Posterior vena cava (tissue), 2 donors: ENCODE measurements at regions not wholly inside any gene's neighbourhood (a gene's known extent, or its start where the extent isn't known, plus 50 kb on each side); places are given as distances from the start of the nearest gene placed in this dataset.
"Not testable (repeated sequence)": the region's sequence is repeated elsewhere in the genome, so short reads cannot be mapped to it uniquely, and the experiment has no call there.

Experiments
- DNase-seq: peaks from one replicate; pipeline ENCODE4 v3.0.0-alpha.2; 2020; ENCODE audit warnings: low spot score
- intact Hi-C, 2 donors: fragments of 100-400 bp; cut with DNase I; formaldehyde crosslinking; loops; one replicate each; pipeline versions ENCODE4 v1.14.1 to v1.14.2; 2022 to 2023
- donor health status: DM: yes; HTN: yes; CAD: no.
- donor health status: DM: yes; HTN: yes; CAD: no.

DNA sequence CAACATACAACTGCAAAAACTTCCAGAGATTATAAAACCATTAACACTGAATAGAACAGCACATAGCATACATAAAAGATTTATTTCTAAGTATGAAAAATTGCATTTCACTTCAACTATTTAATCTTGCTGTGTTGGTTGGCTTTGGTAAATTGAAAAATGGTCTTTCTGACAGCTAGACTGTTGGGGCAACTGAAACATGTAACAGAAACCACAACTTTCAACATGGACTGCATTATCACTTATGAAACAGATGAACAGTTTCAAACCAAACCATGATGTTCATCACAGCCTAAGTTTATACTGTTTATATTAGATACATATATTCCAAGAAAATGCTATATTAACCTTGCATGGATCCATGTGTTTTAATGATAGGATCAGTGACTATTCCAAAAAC, 324.1 kb upstream of the PCDH9 start:
- intact Hi-C loops: no loop called here
- DNase-seq: no peak

DNA sequence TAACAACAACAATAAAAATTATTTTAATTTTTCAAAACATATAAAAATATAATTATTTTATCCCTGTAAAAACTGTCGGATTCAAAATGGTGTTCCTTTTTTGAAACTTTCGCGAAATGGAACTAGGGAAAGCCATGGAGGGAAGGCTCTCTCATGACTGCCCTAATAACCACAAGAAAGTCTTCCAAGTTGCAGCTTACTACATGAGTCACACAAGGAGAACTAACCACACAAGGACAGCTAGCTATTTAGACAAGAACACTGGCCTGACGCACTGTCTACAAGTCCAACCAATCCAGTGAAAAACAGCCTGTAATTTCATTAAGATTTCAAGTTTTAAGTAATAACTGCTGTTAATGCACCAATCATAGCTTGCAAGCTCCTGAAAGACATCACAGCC, 319.2 kb upstream of the PCDH9 start:
- intact Hi-C loops: no loop called here
- no peak for DNase-seq

DNA sequence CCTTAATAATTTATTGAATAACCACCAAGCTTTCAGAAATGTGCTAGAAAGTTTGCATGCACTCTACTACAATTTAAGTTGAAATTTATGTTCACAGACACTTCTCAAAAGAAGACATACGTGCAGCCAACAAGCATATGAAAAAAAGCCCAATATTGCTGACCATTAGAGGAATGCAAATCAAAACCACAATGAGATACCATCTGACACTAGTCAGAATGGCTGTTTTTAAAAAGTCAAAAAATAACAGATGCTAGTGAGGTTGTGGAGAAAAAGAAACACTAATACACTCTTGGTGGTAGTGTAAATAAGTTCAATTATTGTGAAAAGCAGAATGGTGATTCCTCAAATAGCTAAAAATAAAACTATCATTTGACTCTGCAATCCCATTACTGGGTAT, 308.8 kb upstream of the PCDH9 start:
- intact Hi-C loops: no loop called here
- no peak for DNase-seq

DNA sequence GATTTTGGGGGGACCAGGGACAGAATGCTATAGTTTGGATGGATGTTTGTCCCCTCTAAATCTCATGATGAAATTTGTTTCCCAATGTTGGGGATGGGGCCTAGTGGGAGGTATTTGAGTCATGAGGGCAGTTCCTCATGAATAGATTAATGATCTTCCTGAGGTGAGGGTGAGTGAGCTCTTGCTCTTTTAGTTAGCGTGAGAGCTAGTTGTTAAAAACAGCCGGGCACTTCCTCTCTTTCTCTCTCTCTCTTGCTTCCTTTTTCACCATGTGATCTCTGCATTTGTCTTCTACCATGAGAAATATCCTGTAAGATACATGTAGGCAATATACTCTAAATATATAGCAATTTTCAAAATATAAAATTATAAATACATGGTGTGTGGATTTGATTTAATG, 290.8 kb upstream of the PCDH9 start:
- no peak for DNase-seq
- intact Hi-C loops: no loop called here

DNA sequence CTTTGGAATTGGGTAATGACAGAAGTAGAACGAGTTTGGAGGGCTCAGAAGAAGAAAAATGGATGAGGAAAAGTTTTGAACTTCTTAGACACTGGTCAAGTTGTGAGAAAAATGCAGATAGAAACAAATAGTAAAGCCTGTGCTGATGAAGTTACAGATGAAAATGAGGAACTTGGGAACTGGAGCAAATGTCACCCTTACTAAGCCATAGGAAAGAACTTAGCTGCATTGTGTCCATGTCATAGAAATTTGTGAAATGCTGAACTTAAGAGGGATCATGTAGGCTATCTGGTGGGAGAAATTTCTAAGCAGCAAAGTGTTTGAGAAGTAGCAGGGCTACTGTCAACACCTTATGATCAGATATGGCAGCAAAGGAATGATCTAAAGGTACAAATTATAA, 289.2 kb upstream of the PCDH9 start:
- intact Hi-C loops: no loop called here
- DNase-seq: no peak

DNA sequence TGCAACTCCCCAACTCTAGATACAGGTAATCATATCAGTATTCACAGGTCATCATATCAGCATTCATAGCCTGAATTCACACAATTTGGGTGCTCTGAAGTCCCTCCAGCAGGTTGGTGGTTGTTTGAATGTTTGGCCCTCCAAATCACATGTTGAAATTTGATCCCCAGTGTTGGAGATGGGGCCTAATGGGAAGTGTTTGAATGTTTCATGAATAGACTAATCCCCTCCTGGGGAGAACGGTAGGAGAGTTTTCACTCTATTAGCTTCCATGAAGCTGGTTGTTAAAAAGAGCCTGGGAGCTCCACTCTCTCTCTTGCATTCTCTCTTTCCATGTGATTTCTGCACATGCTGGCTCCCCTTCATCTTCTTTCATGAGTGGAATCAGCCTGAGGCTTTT, 288.6 kb upstream of the PCDH9 start:
- no peak for DNase-seq
- intact Hi-C loops: no loop called here

DNA sequence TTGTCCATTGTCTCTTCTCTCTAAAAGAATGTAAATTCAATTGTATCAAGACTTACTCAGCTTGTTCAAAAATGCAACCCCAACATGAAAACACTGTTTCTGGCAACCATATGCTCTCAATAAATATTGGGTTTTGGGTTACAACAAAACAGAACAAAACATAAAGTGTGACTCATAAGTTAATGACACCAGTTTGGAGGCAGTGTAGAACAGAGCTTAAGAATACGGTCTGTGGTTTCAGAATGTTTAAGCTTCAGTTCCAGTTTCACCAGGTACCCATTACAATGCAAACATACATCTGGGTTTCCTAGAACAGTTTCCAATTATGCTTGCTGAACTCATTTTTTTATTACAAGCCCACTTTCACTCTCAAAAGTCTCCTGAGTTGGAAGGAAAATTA, 285.8 kb upstream of the PCDH9 start:
- intact Hi-C loops: no loop called here
- DNase-seq: no peak

DNA sequence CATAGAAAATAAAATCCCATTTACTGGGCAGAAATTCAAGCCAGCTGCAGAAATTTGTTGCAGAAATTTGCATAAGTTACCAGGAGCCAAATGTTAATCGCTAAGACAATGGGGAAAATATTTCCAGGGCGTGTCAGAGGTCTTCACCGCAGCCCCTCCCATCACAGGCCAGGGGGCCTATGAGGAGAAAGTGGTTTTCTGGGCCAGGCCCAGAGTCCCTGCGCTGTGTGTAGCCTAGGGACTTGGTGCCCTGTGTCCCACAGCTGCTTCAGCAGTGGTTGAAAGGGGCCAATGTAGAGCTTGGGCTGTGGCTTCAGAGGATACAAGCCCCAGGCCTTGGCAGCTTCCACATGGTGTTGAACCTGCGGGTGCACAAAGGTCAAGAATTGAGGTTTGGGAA, 278.9 kb upstream of the PCDH9 start:
- intact Hi-C loops: no loop called here
- no peak for DNase-seq

DNA sequence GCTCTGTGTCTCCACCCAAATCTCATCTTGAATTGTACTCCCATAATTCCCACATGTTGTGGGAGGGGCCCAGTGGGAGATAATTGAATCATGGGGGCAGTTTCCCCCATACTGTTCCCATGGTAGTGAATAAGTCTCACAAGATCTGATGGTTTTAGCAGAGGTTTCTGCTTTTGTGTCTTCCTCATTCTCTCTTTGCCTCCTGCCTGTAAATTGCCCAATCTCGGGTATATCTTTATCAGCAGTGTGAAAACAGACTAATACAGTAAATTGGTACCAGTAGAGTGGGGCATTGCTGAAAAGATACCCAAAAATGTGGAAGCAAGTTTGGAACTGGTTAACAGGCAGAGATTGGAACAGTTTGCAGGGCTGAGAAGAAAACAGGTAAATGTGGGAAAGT, 278.1 kb upstream of the PCDH9 start:
- intact Hi-C loops: not testable (repeated sequence)

DNA sequence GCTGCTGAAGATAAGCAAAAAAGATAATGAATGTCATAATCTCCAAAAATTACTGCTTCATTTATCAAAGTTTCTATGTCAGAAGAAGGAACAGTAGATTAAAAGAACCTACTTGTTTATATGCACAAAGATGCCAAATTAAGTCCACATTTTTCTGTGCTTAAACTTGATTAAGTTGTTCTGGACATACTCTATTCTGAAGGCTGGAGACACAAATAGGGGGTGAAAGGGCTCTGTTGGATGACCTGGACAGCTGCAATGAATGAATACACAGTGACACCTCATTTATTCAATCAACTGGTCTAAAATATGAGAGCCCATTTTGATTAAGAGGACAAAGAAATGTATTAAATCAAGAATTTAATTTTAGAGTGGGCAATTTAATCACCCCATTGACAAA, 276.3 kb upstream of the PCDH9 start:
- DNase-seq: no peak
- intact Hi-C loops: no loop called here

More for the DNA sequence above, 278.1 kb upstream of the PCDH9 start:
- DNase-seq: not testable (repeated sequence)

DNA sequence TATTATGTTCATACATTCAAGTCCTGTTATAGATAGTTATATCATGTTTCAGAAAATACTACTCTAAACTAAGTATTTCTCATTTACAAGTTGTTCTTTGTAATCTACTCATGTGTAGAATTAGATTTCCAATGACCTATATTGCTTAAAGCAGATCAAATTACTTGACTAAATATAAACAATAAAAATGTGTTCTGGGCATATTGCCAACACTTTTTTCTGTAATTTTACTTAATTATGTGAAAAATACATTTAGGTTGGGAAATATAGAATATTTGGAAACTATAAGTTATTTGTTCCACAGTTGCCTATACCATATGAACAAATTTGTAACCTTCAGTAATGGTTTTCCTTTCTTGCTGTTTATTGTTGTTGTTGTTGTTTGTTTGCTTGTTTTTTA, 275.2 kb upstream of the PCDH9 start:
- DNase-seq: no peak
- intact Hi-C loops: no loop called here

DNA sequence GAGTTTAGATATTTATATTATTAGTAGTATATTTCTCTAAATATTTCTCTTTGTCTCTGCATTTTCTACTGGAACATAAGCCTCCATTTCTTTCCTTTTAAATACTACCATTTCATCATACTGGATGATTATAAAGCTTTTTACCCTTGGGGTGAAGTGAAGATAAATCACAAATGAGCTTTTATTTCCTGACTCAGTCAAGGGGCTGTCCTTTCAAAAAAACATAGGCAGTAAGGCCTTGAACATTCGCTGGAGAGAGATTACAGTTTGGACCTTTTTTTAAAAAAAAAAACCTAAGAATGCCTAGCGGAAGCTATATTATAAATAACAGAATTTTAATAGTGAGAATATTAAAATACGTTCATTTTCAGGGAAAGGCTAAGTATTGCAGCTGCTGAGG, 268.8 kb upstream of the PCDH9 start:
- intact Hi-C loops: no loop called here
- no peak for DNase-seq

DNA sequence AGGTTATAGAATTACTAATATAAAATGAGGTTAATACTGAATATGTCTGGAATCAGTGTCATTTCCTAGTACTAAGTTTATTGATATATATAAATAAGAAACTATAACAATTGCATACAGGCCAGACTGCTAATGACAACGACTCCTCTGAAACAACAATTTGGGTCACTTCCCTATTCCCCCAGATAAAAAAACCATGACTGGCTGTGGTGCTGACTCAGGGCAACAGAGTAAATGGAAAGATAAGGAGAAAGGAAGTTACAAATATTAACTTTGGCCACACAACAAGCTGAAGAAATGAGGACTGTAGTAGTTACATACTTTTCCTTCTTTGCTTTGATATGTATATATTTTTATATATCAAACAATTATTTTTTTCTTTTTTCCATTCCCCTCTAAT, 263.7 kb upstream of the PCDH9 start:
- DNase-seq: no peak
- intact Hi-C loops: no loop called here

DNA sequence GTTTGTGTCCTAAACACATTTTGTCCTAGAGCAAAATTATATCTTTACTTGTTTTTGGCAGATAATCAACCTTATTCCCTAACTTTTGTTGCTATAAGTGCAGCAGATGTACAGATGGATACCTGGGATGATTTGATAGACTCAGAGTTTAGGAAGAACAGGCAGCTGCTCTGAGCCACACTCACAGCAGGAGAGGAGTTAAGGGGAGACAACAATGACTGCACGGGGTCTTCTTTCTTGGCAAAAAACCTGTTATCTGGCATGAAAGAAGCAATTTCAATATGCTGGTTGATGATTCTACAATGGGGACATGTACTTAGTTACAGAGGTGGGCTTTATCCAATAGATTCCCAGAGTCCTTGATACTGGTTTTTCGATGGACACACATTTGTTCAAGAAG, 258.9 kb upstream of the PCDH9 start:
- intact Hi-C loops: no loop called here
- DNase-seq: no peak

DNA sequence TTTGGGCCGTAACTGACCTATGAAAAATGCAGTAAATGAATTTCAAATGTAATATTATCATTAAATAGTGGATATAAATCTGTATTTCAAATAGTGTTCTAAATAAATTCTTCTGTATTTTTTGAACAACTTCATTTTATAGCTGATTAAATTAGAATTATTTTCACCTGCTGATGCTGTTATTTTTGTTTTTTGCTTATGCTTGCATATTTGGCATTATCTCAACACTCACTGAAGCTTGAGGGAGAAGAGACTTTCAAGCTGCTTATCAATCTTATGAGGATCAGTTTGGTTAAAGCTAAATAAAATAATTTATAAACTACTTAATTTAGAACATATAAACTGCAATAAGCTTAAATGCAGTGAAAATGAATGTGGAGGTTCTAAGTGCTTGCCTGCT, 251.3 kb upstream of the PCDH9 start:
- intact Hi-C loops: no loop called here
- no peak for DNase-seq

DNA sequence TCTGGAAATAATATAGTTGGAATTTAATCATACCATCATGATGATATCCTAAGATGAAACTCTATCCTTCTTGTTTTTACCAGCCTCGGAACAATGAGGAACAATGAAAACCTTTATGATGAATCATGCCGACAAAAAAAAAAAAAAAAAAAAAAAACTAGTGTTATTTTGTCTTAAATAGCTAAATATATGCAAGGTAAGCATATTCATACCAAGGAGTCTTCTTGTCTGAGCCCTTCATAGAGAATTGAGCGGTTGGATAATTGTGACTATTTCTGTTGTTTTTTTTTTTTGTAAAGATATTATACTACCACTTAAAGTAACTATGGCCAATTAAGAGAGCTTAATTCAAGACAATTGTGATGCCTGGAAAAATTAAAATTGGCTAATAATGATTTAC, 244.0 kb upstream of the PCDH9 start:
- no peak for DNase-seq
- intact Hi-C loops: no loop called here

DNA sequence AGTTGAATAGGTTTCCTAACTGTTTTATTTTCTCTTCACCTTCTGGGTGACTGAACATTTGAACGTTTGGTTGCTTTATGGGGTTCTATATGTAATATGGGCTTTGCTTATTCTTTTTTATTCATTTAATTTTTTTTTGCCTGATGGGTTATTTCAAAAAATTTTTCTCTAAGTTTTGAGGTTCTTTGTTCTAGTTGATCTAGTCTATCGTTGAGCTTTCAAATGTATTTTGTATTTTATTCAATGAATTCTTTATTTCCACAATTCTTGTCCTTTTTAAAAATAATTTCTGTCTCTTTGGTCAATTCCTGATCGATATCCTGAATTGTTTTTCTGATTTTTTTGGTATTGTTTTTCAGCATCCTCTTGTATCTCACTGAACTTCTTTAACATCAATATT, 239.5 kb upstream of the PCDH9 start:
- no peak for DNase-seq
- intact Hi-C loops: no loop called here

DNA sequence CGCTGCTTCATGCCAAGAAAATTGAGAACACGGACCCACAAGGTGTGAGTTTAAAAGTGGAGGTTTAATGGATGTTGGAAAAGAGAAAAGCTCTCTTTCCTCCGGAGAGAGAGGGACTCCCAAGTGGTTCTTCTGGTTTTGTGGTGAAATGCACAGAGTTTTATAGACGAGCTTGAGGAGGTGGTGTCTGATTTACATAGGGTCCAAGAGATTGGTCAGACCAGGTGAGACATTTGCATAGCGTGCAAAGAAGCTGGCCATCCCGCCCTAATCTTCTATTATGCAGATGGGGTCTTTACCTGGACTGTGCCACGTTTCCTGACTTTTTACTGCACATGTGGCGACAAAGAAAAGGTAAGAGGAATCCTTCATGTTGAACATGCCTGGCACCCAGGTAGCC, 236.4 kb upstream of the PCDH9 start:
- intact Hi-C loops: no loop called here
- DNase-seq: no peak

DNA sequence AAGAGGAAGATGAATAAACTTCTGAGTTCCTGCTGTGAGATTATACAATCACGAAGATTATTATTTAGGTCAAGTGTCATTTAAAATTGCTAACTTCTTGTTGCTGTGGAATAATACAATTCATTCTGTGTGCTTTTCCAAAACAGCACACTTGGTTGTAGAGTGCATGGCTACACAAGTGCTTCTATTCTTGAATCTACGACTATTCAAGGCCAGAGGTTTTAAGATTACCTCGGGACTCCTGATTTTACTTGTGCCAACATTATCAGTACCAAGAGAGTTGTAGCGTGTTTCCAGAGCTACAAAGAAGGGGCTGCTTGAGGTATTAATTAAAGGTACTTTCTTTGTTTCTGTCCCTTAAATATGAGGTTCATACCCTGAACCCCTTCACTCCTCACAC, 234.0 kb upstream of the PCDH9 start:
- DNase-seq: no peak
- intact Hi-C loops: no loop called here

DNA sequence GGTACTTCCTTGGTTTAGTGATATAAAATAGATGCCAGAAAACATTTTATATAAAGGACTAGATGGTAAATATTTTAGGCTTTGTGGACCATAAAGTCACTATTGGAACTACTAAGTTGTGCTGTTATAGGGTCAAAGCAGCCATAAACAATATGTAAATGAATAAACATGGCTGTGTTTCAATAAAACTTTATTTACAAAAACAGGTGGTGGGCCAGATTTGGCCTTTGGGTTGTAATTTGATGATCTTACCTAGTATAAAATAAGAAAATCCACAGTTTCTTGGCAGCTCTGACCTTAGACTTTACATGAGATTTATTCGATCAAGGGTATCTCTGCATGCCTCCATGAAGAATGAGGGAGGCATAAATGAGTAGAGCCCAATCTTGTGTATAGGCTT, 232.0 kb upstream of the PCDH9 start:
- intact Hi-C loops: no loop called here
- no peak for DNase-seq

DNA sequence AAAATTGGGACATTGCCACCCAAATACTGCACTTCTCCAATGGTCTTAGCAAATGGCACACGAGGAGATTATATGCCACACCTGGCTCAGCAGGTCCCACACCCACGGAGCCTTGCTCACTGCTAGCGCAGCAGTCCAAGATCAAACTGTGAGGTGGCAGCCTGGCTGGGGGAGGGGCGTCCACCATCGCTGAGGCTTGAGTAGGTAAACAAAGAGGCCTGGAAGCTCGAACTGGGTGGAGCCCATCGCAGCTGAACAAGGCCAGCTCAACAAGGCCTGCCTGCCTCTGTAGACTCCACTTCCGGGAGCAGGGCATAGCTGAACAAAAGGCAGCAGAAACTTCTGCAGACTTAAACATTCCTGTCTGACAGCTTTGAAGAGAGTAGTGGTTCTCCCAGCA, 222.4 kb upstream of the PCDH9 start:
- intact Hi-C loops, DNase-seq: not testable (repeated sequence)

DNA sequence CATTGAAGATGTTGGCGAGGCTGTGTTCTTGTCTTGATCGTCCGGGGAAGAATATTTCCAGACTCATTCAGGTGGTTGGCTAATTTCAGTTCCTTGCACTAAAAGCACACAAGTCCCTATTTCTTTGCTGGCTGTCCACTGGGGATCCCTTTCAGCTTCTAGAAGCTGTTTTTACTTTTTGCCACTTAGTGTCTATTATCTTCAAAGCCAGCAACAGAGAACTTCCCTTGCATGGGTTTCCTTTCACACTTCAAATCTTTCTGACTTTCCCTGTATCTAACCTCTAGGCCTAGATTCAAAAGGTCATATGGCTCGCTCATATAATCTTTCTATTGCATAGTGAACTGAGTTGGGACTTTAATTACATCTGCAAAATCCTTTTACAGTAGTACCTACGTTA, 215.3 kb upstream of the PCDH9 start:
- intact Hi-C loops: no loop called here
- DNase-seq: no peak

DNA sequence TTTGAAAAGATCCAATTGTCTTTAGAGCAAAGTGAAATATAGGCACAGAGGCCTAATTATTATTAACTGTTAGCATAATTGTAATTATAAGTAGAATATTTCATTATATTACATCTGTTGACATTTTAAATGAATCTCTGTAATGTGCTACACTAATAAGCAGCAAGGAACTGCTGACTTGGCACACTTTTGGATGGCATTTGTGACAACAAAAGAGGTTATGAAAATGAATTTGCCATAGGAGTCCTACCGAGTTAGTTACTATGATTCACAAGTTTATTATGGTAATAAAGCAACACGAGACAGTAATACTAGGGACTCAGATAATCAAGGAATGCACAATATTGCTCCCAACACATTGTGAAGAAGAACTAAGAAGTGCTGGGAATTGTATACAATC, 213.8 kb upstream of the PCDH9 start:
- no peak for DNase-seq

More for the DNA sequence above, 213.8 kb upstream of the PCDH9 start:
- intact Hi-C loops: no loop called here
